Renal pelvis (tissue), 1 donor: ENCODE measurements at regions not wholly inside any gene's neighbourhood (a gene's known extent, or its start where the extent isn't known, plus 50 kb on each side); places are given as distances from the start of the nearest gene placed in this dataset.

Source experiments
- DNase-seq: peaks from one replicate; pipeline ENCODE4 v3.0.0-alpha.2; 2013

GRCh38 chrX:69362856-69363255 lies 141.3 kb upstream of the NALF2 start:
- peak; percentile 30 for DNase-seq

- DNase-seq: no peak
These were observed 141.8 kb upstream of the NALF2 start for GRCh38 chrX:69362354-69362753.

DNA sequence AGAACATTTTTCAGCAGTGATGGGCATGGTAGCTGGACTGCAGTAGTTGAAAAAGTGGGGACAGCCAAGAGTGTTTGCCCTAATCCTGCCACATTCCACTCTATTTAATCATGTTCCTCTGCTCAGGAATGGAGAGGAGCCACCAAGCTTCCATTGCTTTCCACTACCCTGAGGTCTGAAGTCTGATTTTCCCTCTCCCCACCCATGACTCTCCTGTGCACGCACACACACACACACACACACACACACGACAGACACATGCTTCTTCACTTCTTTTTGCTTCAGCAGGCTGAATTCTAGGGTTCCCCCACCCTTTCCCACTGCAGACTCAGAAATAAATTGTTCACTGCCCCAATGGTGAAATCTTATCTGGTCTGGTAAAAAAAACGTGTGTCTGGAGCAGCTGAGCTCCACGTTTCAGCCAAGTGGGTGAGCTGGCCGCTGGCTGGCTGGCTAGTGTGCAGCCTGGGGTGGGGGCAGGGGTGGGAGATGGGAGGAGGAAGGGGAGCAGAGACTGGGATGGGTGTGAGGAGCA lies 142.7 kb upstream of the NALF2 start:
- peak; percentile 5 for DNase-seq

GRCh38 chrX:69357317-69357716 lies 146.8 kb upstream of the NALF2 start:
- no peak for DNase-seq

- no peak for DNase-seq
These were observed 159.6 kb upstream of the PJA1 start for GRCh38 chrX:69324851-69325250.

DNA sequence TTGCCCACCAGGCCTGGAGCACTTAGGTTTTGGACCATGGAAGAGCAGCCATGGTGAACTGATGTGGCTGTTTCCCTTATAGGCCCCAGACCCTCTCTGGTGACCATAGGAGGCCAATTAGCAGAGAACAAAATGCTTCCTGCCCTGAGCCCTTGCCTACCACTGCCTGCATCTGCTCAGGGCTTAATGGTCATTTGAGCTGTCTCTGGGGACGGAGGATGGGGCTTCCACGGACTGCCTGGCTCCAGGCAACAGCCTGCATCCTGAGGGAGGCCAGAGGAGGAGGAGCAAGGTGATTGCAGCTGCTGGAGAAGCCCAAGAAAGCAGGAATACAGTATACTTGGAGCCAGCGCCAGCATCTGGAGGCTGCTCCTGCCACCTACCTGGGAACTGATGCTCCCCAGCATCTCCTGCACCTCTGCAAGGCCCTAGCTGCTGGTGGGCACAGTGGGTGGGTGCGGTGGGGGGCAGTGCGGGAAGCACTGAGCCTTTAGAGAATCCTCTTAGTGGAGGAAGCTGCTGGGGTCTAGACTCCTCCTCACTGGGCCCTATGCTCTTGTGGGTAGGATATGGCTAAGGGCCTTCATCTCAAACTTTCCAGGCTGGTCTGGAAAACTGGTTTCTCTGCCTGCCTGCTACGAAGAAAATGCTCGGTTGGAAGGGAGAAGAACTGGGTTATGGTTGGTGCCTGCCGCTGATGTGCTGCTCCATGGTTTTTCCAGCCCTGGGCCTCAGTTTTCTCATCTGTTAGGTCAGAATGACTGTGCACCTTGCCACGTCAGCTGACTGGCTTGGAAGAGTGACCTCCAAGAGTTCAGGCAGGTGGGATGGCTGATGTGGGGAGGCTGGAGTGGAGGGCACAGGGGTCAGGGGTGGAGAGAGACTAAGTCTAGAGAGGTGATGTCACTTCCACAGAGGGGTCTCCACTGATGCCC lies 158.8 kb upstream of the PJA1 start:
- no peak for DNase-seq

- no peak for DNase-seq
These were observed 156.5 kb upstream of the PJA1 start for GRCh38 chrX:69321789-69322188.

GRCh38 chrX:69321006-69321655 lies 155.9 kb upstream of the PJA1 start:
- no peak for DNase-seq

DNA sequence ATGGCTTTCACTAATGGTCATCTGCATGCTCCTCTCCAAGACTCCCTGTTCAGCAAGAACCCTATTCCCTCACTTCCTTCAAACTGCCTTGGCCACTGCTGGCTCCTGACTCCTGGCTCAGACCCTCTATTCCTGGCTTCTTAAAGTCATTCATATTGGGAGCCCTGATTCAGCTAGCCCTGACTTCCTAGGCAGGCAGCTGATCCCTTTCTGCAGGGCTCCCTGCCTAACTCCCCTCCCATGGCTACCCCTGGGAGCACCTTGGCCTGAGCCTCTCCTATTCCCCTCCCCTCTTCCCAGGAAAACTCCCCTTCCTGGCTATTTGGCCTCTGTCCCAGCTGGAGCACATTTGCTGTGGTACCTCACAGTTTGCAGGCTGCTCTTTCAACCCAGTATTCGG lies 154.9 kb upstream of the PJA1 start:
- DNase-seq: no peak

- DNase-seq: no peak
These were observed 154.1 kb upstream of the PJA1 start for GRCh38 chrX:69319376-69319775.

GRCh38 chrX:69318651-69319340 lies 153.5 kb upstream of the PJA1 start:
- DNase-seq: no peak

DNA sequence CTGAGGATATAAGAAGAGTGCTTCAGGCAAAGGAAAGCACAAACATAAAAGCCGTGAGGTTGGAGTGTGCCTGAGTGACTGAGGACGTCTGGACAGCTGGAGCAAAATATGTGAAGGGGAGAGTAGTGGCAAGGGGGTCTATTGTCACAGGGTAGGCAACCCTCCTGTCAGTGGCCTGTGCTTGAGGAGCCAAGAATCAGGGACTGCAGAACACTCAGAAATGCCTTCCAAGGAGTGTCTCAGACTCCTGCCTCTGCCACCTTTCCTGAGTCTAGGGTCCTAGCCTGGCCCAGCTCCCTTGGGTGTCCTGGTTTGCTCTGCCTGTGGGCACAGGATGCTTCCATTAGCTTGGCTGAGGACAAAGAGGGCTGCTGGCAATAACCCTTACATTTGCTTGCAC lies 152.5 kb upstream of the PJA1 start:
- DNase-seq: no peak

DNA sequence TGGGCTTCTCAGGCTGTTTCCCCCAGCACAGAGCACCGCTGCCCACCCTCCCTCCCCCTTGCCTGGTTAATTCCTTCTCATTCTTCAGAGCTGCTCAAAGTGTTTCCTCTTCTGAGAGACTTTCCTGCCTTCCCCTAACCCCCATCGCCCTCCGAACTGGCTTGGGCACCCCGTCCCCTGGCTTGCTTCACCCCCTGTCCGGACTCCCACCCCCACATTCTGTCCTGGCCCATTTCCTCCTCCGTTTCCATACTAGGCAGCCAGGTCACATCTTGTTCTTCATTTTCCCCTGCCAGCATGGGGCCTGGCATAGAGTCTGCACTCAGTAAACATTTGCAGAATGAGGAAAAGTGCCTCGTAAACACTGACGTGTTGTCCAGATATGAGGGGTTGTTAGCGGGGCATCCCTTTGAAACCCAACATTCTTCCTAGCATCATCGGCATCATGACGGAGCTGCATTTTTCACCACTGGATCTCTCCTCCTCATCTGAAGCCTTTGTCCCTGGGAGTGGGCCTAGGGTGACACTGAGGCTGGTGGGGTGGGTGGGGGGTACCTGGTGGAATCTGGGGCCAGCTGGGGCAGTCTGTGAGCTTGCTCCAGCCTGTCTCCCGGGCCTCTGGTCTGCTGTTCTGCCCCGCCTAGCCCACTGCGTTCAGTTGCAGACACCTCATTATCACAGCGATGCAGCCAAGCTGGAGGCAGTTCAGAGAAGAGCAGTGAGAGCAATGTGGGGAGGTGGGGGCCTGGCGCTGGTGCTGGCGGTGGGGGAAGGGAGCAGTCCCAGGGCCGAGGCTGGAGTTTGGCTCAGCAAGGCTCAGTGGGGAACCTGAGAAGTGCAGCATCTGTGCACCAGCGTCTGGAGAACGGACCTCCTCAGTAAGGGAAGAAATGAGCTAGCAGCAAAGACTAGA lies 149.4 kb upstream of the PJA1 start:
- no peak for DNase-seq

- no peak for DNase-seq
These were observed 148.5 kb upstream of the PJA1 start for GRCh38 chrX:69313617-69314290.

DNA sequence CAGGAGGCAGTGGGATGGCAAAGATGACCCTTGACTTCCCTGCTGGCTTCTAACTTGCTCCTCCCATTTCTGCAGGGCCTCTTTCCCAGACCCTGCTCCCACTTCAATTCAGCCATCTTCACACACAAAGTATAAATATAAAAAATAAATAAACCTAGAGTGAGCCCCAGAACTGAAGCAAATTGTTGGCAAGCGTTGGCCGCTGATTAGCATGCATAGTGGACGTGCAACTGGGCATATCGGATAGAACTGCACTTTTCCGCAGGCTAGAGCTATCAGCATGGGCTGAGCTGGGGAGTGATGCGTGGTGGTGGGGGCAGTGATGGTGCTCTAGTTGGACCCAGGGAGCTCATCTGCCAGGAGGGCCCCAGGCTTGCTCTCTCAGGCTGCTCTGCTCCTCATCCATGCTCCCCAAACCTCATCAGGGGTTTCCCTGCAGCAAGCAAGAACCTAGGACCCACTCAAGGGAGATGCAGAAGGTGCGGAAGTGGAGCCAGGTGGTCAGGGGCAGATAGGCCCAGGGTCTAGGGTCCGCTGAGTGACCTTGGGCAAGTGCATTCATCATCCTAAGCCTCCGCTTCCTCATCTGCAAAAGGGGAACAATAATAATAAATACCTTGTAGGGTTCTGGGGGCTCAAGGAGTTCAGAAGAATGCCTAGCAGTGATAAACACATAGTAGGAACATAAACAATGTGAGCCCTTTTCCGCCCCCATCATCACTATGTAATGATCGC lies 146.8 kb upstream of the PJA1 start:
- DNase-seq: no peak

DNA sequence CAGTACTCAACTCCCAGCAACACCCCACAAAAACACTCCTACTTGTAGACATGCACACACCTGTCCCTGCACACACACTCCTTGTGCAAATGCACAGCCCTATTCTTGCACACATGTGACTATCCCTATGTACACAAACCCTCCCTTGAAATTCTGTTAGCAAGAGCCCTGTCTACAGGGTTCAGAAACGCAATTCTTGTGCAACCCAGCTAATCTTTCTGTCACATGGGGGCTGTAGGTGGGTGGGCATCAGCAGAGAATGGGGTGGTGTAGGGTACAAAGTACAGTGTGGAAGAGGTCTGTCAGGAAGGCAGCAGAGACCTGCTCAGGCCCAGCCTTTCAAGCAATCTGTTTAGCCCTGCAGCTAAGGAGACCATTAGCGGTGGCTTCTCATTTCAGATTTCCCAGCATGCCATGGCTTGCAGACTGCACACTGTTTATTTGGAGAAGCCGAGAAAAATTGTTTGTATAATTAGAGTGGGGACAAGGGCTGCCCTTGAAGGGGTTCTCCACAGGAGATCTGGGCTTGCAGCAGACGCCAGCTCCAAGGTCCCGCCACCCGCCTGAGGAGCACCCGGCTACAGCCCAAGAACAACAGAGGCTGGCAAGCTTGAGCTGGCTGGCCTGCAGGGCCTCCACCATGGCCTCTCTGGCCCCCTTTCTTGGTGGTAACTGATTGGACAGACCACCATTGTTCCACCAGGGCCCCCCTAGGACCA lies 144.0 kb upstream of the PJA1 start:
- DNase-seq: no peak

GRCh38 chrX:69307756-69308155 lies 142.5 kb upstream of the PJA1 start:
- no peak for DNase-seq

- no peak for DNase-seq
These were observed 141.8 kb upstream of the PJA1 start for GRCh38 chrX:69307029-69307428.

- DNase-seq: no peak
These were observed 140.8 kb upstream of the PJA1 start for GRCh38 chrX:69306063-69306404.
